HEK293 (cell line): ENCODE measurements at regions not wholly inside any gene's neighbourhood (a gene's known extent, or its start where the extent isn't known, plus 50 kb on each side); places are given as distances from the start of the nearest gene placed in this dataset.

Experiments
- CTCF ChIP-seq: fragments of 450-650 bp; formaldehyde crosslinking; IDR thresholded peaks from 2 replicates; pipeline ENCODE4 v1.5.1; 2016; ENCODE audit warnings: missing biosample characterization, missing genetic modification characterization
- TRIM28 ChIP-seq: IDR thresholded peaks from 2 replicates; pipeline ENCODE4 v1.6.1; 2011; ENCODE audit warnings: low read length, control low read depth, borderline replicate concordance
- ZNF138 ChIP-seq: fragments of 450-650 bp; formaldehyde crosslinking; IDR thresholded peaks from 2 replicates; pipeline ENCODE4 v1.5.1; 2016; ENCODE audit warnings: missing biosample characterization, missing genetic modification characterization, borderline replicate concordance
- ZNF335 ChIP-seq: fragments of 450-650 bp; formaldehyde crosslinking; conservative IDR thresholded peaks from 2 replicates; pipeline ENCODE4 v1.5.1; 2016; ENCODE audit warnings: missing biosample characterization, missing genetic modification characterization
- ZNF423 ChIP-seq: fragments of 450-650 bp; formaldehyde crosslinking; IDR thresholded peaks from 2 replicates; pipeline ENCODE4 v1.5.1; 2016; ENCODE audit warnings: missing biosample characterization, missing genetic modification characterization
- ZNF785 ChIP-seq: fragments of 450-650 bp; formaldehyde crosslinking; IDR thresholded peaks from 2 replicates; pipeline ENCODE4 v1.5.1; 2016; ENCODE audit warnings: missing biosample characterization, missing genetic modification characterization
- ZSCAN18 ChIP-seq: fragments of 450-650 bp; formaldehyde crosslinking; IDR thresholded peaks from 2 replicates; pipeline ENCODE4 v1.5.1; 2016; ENCODE audit warnings: missing biosample characterization, missing genetic modification characterization

- TF ChIP-seq ZNF138 (tag by site-specific recombination) (no peak), ZNF785 (no peak), CTCF (tag by site-specific recombination) (no peak), ZNF335 (no peak), ZSCAN18 (tag by site-specific recombination) (no peak), TRIM28 (no peak), ZNF423 (tag by site-specific recombination) (no peak)
Measured at GRCh38 chr2:67619204-67619603, 222.1 kb downstream of the ETAA1 start.
